SU-DHL-6 (cell line): ENCODE measurements at regions not wholly inside any gene's neighbourhood (a gene's known extent, or its start where the extent isn't known, plus 50 kb on each side); places are given as distances from the start of the nearest gene placed in this dataset.

ENCODE experiments used
- H2AFZ ChIP-seq: fragments of 200-600 bp; sonication (generic); 2 replicates; pipeline ENCODE4 v1.6.1; 2014; ENCODE audit warnings: low read depth, mild to moderate bottlenecking, moderate library complexity, mixed read lengths, antibody characterized with exemption, low read length; ENCODE audit not compliant: severe bottlenecking
- H3F3A ChIP-seq: fragments of 200-600 bp; shearing (Covaris generic); 2 replicates; pipeline ENCODE4 v1.6.0; 2016; ENCODE audit warnings: antibody characterized with exemption, mild to moderate bottlenecking; ENCODE audit not compliant: insufficient read depth
- H3K27ac ChIP-seq: fragments of 200-600 bp; sonication (generic); 2 replicates; pipeline ENCODE4 v1.5.1; 2016; ENCODE audit warnings: low read depth, mild to moderate bottlenecking, low read length, moderate library complexity, mixed read lengths
- H3K27me3 ChIP-seq: fragments of 200-600 bp; sonication (generic), shearing (Covaris generic); 2 replicates; pipeline ENCODE4 v1.6.0; 2014; ENCODE audit warnings: mild to moderate bottlenecking, low read length
- H3K36me3 ChIP-seq: fragments of 200-600 bp; sonication (generic); 2 replicates; pipeline ENCODE4 v1.6.1; 2014; ENCODE audit warnings: mild to moderate bottlenecking, low read length, mixed read lengths
- H3K4me2 ChIP-seq: fragments of 300-600, 200-600 bp; shearing (Covaris generic), sonication (generic); 2 replicates; pipeline ENCODE4 v1.6.0; 2014; ENCODE audit warnings: low read length, low read depth, mild to moderate bottlenecking; ENCODE audit not compliant: poor library complexity, severe bottlenecking
- H3K4me3 ChIP-seq: fragments of 200-600 bp; sonication (generic); 2 replicates; pipeline ENCODE4 v1.5.1; 2014; ENCODE audit warnings: antibody characterized with exemption, low read length, mild to moderate bottlenecking, mixed read lengths; ENCODE audit not compliant: insufficient read depth, poor library complexity, severe bottlenecking
- H3K79me2 ChIP-seq: fragments of 200-600 bp; sonication (generic); 2 replicates; pipeline ENCODE4 v1.6.1; 2014; ENCODE audit warnings: mild to moderate bottlenecking, low read length, moderate library complexity; ENCODE audit not compliant: insufficient read depth
- H3K9ac ChIP-seq: fragments of 200-600 bp; sonication (generic); 2 replicates; pipeline ENCODE4 v1.7.0; 2014; ENCODE audit warnings: mild to moderate bottlenecking, low read length
- H3K9me2 ChIP-seq: fragments of 200-600 bp; sonication (generic); replicated peaks from 2 replicates; pipeline ENCODE4 v1.6.1; 2014; ENCODE audit warnings: low read length; ENCODE audit not compliant: insufficient read depth
- H3K9me3 ChIP-seq: fragments of 200-600 bp; sonication (generic); 2 replicates; pipeline ENCODE4 v1.6.1; 2014; ENCODE audit warnings: low read length, mixed read lengths; ENCODE audit not compliant: insufficient read depth
- H4K20me1 ChIP-seq: fragments of 200-600 bp; sonication (generic); 2 replicates; pipeline ENCODE4 v1.6.1; 2014; ENCODE audit warnings: low read depth, mild to moderate bottlenecking, antibody characterized with exemption, low read length, moderate library complexity, mixed read lengths
- EZH2phosphoT487 ChIP-seq: fragments of 200-600 bp; sonication (generic), shearing (Covaris generic); conservative IDR thresholded peaks from 2 replicates; pipeline ENCODE4 v1.6.1; 2018; ENCODE audit warnings: mild to moderate bottlenecking, antibody characterized with exemption, low read length, moderate library complexity, mixed read lengths
- TF ChIP-seq, protein P1 (sequence below): fragments of 200-600 bp; sonication (generic); IDR thresholded peaks from one replicate; pipeline ENCODE4 v1.5.1; 2017; ENCODE audit warnings: antibody characterized with exemption, mild to moderate bottlenecking, low read length, moderate library complexity; ENCODE audit not compliant: insufficient read depth, poor library complexity, severe bottlenecking

GRCh38 chr1:106134561-106134960 lies 921.9 kb upstream of the PRMT6 start:
- no peak for TF ChIP-seq EZH2phosphoT487
- TF ChIP-seq, protein P1, sequence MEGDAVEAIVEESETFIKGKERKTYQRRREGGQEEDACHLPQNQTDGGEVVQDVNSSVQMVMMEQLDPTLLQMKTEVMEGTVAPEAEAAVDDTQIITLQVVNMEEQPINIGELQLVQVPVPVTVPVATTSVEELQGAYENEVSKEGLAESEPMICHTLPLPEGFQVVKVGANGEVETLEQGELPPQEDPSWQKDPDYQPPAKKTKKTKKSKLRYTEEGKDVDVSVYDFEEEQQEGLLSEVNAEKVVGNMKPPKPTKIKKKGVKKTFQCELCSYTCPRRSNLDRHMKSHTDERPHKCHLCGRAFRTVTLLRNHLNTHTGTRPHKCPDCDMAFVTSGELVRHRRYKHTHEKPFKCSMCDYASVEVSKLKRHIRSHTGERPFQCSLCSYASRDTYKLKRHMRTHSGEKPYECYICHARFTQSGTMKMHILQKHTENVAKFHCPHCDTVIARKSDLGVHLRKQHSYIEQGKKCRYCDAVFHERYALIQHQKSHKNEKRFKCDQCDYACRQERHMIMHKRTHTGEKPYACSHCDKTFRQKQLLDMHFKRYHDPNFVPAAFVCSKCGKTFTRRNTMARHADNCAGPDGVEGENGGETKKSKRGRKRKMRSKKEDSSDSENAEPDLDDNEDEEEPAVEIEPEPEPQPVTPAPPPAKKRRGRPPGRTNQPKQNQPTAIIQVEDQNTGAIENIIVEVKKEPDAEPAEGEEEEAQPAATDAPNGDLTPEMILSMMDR = no peak
- Histone ChIP-seq H3K9me3 (no peaks in the 10 kb centered on the region), H3K36me3 (no peaks in the 10 kb centered on the region), H3K9me2 (no peaks in the 10 kb centered on the region), H3K4me3 (no peak overlapping the region), H4K20me1 (no peaks in the 10 kb centered on the region), H3K27ac (no peak overlapping the region), H2AFZ (no peak overlapping the region), H3K79me2 (no peaks in the 10 kb centered on the region), H3K9ac (no peak overlapping the region), H3K4me2 (no peak overlapping the region), H3F3A (no peaks in the 10 kb centered on the region), H3K27me3 (no peaks in the 10 kb centered on the region)

DNA sequence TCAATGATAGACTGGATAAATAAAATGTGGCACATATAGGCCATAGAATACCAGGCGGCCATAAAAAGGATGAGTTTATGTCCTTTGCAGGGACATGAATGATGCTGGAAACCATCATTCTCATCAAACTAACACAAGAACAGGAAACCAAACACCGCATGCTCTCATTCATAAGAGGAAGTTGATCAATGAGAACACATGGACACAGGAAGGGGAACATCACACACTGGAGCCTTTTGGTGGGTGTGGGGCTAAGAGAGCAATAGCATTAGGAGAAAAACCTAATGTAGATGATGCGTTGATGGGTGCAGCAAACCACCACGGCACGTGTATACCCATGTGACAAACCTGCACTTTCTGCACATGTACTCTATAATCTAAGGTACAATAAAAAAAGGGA lies 883.4 kb upstream of the PRMT6 start:
- H3K79me2 ChIP-seq = no peaks in the 10 kb centered on the region
- no peaks in the 10 kb centered on the region for H3K9me3 ChIP-seq
- TF ChIP-seq EZH2phosphoT487 = no peak
- TF ChIP-seq, protein P1 = no peak
- no peak overlapping the region for H3K4me3 ChIP-seq
- H3K9me2 ChIP-seq = no peaks in the 10 kb centered on the region
- H3K4me2 ChIP-seq = no peak overlapping the region
- no peaks in the 10 kb centered on the region for H4K20me1 ChIP-seq
- H2AFZ ChIP-seq = no peak overlapping the region
- no peaks in the 10 kb centered on the region for H3K27me3 ChIP-seq
- H3K36me3 ChIP-seq = no peaks in the 10 kb centered on the region
- H3K27ac ChIP-seq = no peak overlapping the region
- no peak overlapping the region for H3K9ac ChIP-seq
- H3F3A ChIP-seq = no peaks in the 10 kb centered on the region

- H3K9me2 ChIP-seq = no peaks in the 10 kb centered on the region
- no peak overlapping the region for H3K4me3 ChIP-seq
- H3K79me2 ChIP-seq = no peaks in the 10 kb centered on the region
- H3K27me3 ChIP-seq = no peaks in the 10 kb centered on the region
- H3K9ac ChIP-seq = no peak overlapping the region
- no peaks in the 10 kb centered on the region for H4K20me1 ChIP-seq
- peaks cover 6% of the 10 kb centered on the region; the same call in 1 of the 2 replicates for H3K9me3 ChIP-seq
- no peak overlapping the region for H3K4me2 ChIP-seq
- no peaks in the 10 kb centered on the region for H3F3A ChIP-seq
- H2AFZ ChIP-seq = no peak overlapping the region
- H3K36me3 ChIP-seq = no peaks in the 10 kb centered on the region
- no peak for TF ChIP-seq EZH2phosphoT487
- TF ChIP-seq, protein P1 = no peak
- H3K27ac ChIP-seq = no peak overlapping the region
Measured at GRCh38 chr1:106178791-106179190, 877.7 kb upstream of the PRMT6 start.

- Histone ChIP-seq H3K9ac (no peak overlapping the region), H3K27me3 (no peaks in the 10 kb centered on the region), H3K36me3 (no peaks in the 10 kb centered on the region), H3K27ac (no peak overlapping the region), H3K4me3 (no peak overlapping the region), H3K4me2 (no peak overlapping the region), H3K9me3 (peaks cover 6% of the 10 kb centered on the region; the same call in 1 of the 2 replicates), H2AFZ (no peak overlapping the region), H3K9me2 (no peaks in the 10 kb centered on the region), H3K79me2 (no peaks in the 10 kb centered on the region), H3F3A (no peaks in the 10 kb centered on the region), H4K20me1 (no peaks in the 10 kb centered on the region)
- no peak for TF ChIP-seq EZH2phosphoT487
- TF ChIP-seq, protein P1 = no peak
Measured at GRCh38 chr1:106181866-106182265, 874.6 kb upstream of the PRMT6 start.
